ENCODE measurements at regions not wholly inside any gene's neighbourhood (a gene's known extent, or its start where the extent isn't known, plus 50 kb on each side); places are given as distances from the start of the nearest gene placed in this dataset.

DNA sequence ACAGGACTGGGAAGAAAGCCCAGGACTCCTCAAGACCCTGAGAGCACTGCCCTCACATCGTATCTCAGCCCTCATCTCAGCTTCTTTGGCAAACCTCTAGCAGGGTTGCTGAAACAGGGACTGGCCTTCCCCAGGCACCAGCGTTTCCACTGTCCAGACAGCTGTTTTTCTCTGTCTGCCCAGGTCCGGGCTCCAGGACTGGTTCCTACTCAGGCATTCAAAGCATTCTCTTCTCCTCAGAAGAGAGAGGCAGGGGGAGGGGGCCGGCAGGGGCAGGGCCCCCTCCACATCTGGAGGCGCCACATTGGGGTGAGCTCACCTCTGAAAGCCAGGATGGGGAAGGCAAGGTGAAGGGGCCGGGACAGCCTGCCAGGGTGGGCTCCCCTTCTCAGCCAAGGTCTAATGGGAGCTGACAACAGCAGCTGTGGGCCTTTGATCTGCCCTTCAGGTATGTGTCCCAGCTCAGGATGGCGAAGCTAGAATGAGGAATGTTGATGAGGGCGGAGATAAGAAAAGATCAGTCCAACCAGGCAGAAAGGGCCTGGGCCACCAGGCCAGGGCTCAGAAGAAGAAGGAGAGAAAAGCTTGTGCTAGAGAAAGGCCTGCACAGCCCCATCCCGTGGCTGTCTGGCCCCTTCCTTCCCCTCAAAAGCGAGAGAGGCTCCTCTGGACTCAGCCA, 60.4 kb downstream of the PJA1 start:
- H3K27me3 Mint-ChIP-seq (ENCODE audit: low read depth): no peaks in the 10 kb centered on the region
- no peak overlapping the region for H3K4me3 Mint-ChIP-seq
- no peaks in the 10 kb centered on the region for H3K9me3 Mint-ChIP-seq
- H3K4me1 Mint-ChIP-seq: peaks cover 38% of the 10 kb centered on the region
- TF ChIP-seq CTCF (conservative IDR thresholded peaks at IDR 0.05): no peak
- no peak for DNase-seq (ENCODE audit: low read depth, low spot score)
- no peaks in the 10 kb centered on the region for H3K36me3 Mint-ChIP-seq (ENCODE audit: low read depth)
- H3K27ac Mint-ChIP-seq (ENCODE audit: unreplicated experiment): no peak overlapping the region

GRCh38 chrX:69103539-69103938, 61.7 kb downstream of the PJA1 start:
- no peaks in the 10 kb centered on the region for H3K36me3 Mint-ChIP-seq (ENCODE audit: low read depth)
- H3K4me3 Mint-ChIP-seq: no peak overlapping the region
- TF ChIP-seq CTCF (conservative IDR thresholded peaks at IDR 0.05): no peak

GRCh38 chrX:69102612-69103194, 62.5 kb downstream of the PJA1 start:
- no peaks in the 10 kb centered on the region for H3K27me3 Mint-ChIP-seq (ENCODE audit: low read depth)

More at GRCh38 chrX:69103539-69103938, 61.7 kb downstream of the PJA1 start:
- Mint-ChIP-seq H3K27me3 (ENCODE audit: low read depth) (no peaks in the 10 kb centered on the region), H3K4me1 (peaks cover 32% of the 10 kb centered on the region), H3K27ac (ENCODE audit: unreplicated experiment) (no peak overlapping the region), H3K9me3 (no peaks in the 10 kb centered on the region)
- no peak for DNase-seq (ENCODE audit: low read depth, low spot score)

DNA sequence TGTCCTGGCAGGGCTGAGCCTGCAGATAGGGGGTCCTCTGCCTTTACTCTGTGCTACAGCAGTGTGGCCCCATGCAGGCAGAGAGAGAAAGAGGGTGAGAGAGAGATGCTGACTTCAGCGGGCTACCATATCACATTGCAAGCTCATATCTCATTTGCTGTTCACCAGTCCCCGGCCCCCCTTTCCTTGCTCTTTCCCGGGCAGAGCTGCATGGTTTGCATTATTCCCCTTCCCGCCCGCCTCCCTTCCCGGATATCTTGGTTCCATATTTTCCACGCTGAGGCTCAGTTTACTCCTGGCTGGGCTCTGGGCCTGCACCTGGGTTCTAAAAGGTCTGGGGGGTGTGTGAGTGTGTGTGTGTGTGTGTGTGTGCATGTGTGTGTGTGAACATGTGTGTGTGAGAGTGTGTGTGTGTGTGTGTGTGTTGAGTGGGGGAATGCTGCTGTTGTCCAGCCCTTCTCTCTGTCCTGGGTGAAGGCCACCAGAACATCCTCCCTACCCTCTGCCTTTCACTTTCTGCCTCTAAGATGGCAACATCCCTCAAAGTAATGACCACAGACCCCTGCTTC, 63.5 kb downstream of the PJA1 start:
- Mint-ChIP-seq H3K4me1 (peaks cover 35% of the 10 kb centered on the region), H3K27me3 (ENCODE audit: low read depth) (no peaks in the 10 kb centered on the region), H3K27ac (ENCODE audit: unreplicated experiment) (no peak overlapping the region), H3K36me3 (ENCODE audit: low read depth) (no peaks in the 10 kb centered on the region), H3K4me3 (no peak overlapping the region), H3K9me3 (no peaks in the 10 kb centered on the region)
- no peak for DNase-seq (ENCODE audit: low read depth, low spot score)
- no peak for TF ChIP-seq CTCF (conservative IDR thresholded peaks at IDR 0.05)

More at GRCh38 chrX:69102612-69103194, 62.5 kb downstream of the PJA1 start:
- peak overlapping the region; percentile 15 for H3K27ac Mint-ChIP-seq (ENCODE audit: unreplicated experiment)
- DNase-seq (ENCODE audit: low read depth, low spot score): no peak
- H3K9me3 Mint-ChIP-seq: no peaks in the 10 kb centered on the region
- no peak for TF ChIP-seq CTCF (conservative IDR thresholded peaks at IDR 0.05)
- H3K36me3 Mint-ChIP-seq (ENCODE audit: low read depth): no peaks in the 10 kb centered on the region
- H3K4me3 Mint-ChIP-seq: no peak overlapping the region
- H3K4me1 Mint-ChIP-seq: peaks cover 33% of the 10 kb centered on the region

- no peaks in the 10 kb centered on the region for H3K36me3 Mint-ChIP-seq (ENCODE audit: low read depth)
- peaks cover 38% of the 10 kb centered on the region for H3K4me1 Mint-ChIP-seq
- no peak overlapping the region for H3K4me3 Mint-ChIP-seq
- H3K9me3 Mint-ChIP-seq: no peaks in the 10 kb centered on the region
- no peak overlapping the region for H3K27ac Mint-ChIP-seq (ENCODE audit: unreplicated experiment)
- no peak for DNase-seq (ENCODE audit: low read depth, low spot score)
- H3K27me3 Mint-ChIP-seq (ENCODE audit: low read depth): no peaks in the 10 kb centered on the region
- no peak for TF ChIP-seq CTCF (conservative IDR thresholded peaks at IDR 0.05)
Measured at GRCh38 chrX:69100478-69100877, 64.8 kb downstream of the PJA1 start.
